AG04450 (cell line): ENCODE measurements at regions not wholly inside any gene's neighbourhood (a gene's known extent, or its start where the extent isn't known, plus 50 kb on each side); places are given as distances from the start of the nearest gene placed in this dataset.
"Not testable (repeated sequence)": the region's sequence is repeated elsewhere in the genome, so short reads cannot be mapped to it uniquely, and the experiment has no call there.

Source experiments
- CTCF ChIA-PET: fragments of 300-600, 350-600 bp; formaldehyde crosslinking; extraction: SDS; loops from one replicate; lab custom pipeline; 2022; ENCODE audit warnings: antibody characterized with exemption, inconsistent platforms; lab: Charles Lee
- POLR2A ChIA-PET: fragments of 350-600 bp; formaldehyde crosslinking; extraction: SDS; loops from one replicate; lab custom pipeline; 2021; ENCODE audit warnings: antibody characterized with exemption, inconsistent platforms; lab: Yijun Ruan, JAX
- DNase-seq: peaks from one replicate; pipeline ENCODE4 v3.0.0-alpha.2; 2011; ENCODE audit warnings: low read depth, low spot score
- H3K27ac ChIP-seq: one replicate; pipeline ENCODE4 v1.5.1; 2012; ENCODE audit warnings: low read depth, low read length, control low read depth
- H3K27me3 ChIP-seq: one replicate; pipeline ENCODE4 v1.6.0; 2012; ENCODE audit warnings: low read length; ENCODE audit not compliant: control insufficient read depth, insufficient read depth
- H3K4me3 ChIP-seq: 2 replicates; pipeline ENCODE4 v1.5.1; 2011; ENCODE audit warnings: mild to moderate bottlenecking, low read depth, low read length, control low read depth
- H3K9me3 ChIP-seq: 2 replicates; pipeline ENCODE4 v1.5.1; 2012; ENCODE audit warnings: low read length; ENCODE audit not compliant: control insufficient read depth, insufficient read depth
- TF ChIP-seq, protein P1 (sequence below): IDR thresholded peaks from 2 replicates; pipeline ENCODE4 v1.5.1; 2011; ENCODE audit warnings: low read depth, low read length, control low read depth, inconsistent platforms

DNA sequence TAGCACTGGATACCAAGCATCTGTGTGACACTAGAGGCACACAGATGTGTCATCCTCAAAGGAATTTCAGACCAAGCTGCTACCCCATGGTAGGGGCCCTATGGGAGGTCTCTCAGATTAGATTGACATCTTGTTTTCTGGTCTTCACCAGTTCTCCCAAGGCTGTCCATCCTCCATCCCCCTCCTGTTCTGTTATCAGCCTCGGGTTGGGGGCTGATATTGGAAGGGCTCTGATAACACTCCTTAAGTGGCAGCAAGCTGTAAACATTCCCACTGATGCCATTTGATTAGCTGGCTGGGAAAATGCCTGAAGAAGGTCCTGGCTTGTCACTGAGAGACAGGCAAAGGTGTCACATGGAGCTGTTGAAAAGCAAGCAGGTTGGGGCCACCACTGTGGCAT, 185.9 kb upstream of the RBM19 start:
- Histone ChIP-seq H3K27ac (no peak overlapping the region), H3K4me3 (no peak overlapping the region), H3K27me3 (peaks cover 2% of the 10 kb centered on the region), H3K9me3 (no peaks in the 10 kb centered on the region)
- POLR2A ChIA-PET, result no interaction called here
- TF ChIP-seq, protein P1, sequence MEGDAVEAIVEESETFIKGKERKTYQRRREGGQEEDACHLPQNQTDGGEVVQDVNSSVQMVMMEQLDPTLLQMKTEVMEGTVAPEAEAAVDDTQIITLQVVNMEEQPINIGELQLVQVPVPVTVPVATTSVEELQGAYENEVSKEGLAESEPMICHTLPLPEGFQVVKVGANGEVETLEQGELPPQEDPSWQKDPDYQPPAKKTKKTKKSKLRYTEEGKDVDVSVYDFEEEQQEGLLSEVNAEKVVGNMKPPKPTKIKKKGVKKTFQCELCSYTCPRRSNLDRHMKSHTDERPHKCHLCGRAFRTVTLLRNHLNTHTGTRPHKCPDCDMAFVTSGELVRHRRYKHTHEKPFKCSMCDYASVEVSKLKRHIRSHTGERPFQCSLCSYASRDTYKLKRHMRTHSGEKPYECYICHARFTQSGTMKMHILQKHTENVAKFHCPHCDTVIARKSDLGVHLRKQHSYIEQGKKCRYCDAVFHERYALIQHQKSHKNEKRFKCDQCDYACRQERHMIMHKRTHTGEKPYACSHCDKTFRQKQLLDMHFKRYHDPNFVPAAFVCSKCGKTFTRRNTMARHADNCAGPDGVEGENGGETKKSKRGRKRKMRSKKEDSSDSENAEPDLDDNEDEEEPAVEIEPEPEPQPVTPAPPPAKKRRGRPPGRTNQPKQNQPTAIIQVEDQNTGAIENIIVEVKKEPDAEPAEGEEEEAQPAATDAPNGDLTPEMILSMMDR, result no peak
- no peak for DNase-seq
- CTCF ChIA-PET, result no interaction called here

- H3K27ac ChIP-seq, H3K27me3 ChIP-seq, H3K9me3 ChIP-seq, CTCF ChIA-PET, DNase-seq, POLR2A ChIA-PET, H3K4me3 ChIP-seq: not testable (repeated sequence)
These were observed 184.5 kb upstream of the RBM19 start for GRCh38 chr12:114150584-114150983.

GRCh38 chr12:114141921-114142564, 175.9 kb upstream of the RBM19 start:
- no peaks in the 10 kb centered on the region for H3K9me3 ChIP-seq
- POLR2A ChIA-PET, result no interaction called here
- CTCF ChIA-PET, result no interaction called here
- H3K4me3 ChIP-seq, result no peak overlapping the region
- no peak for DNase-seq
- H3K27me3 ChIP-seq, result no peaks in the 10 kb centered on the region
- TF ChIP-seq, protein P1, result no peak
- no peak overlapping the region for H3K27ac ChIP-seq

- Histone ChIP-seq H3K4me3 (no peak overlapping the region), H3K27me3 (no peaks in the 10 kb centered on the region), H3K27ac (no peak overlapping the region), H3K9me3 (no peaks in the 10 kb centered on the region)
- ChIA-PET CTCF (no interaction called here), POLR2A (no interaction called here)
- DNase-seq, result no peak
- TF ChIP-seq, protein P1, result no peak
These were observed 174.5 kb upstream of the RBM19 start for GRCh38 chr12:114140576-114140975.

DNA sequence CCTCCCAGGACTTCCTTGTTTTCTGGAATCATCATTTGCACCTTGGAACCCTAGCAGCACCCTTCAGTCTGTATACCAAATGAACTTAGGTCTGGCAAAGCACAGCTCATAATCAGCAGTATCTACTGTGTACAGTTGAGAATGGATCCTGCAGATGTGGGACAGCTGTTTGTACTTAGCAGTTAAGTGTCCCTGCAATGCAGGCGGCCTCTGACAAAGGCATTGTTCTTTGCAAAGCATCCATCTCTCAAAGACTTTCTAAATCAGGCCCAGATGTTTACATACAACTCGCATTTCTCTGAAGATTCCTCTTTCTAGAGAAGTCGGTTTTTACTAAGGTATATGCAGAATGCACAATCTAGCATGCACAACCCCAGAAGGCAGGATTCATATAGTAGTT, 170.5 kb upstream of the RBM19 start:
- ChIA-PET POLR2A (no interaction called here), CTCF (no interaction called here)
- TF ChIP-seq, protein P1, result no peak
- Histone ChIP-seq H3K4me3 (no peak overlapping the region), H3K27me3 (peaks cover 3% of the 10 kb centered on the region), H3K27ac (no peak overlapping the region), H3K9me3 (no peaks in the 10 kb centered on the region)
- DNase-seq, result no peak
